ENCODE measurements at regions not wholly inside any gene's neighbourhood (a gene's known extent, or its start where the extent isn't known, plus 50 kb on each side); places are given as distances from the start of the nearest gene placed in this dataset.

- DNase-seq (ENCODE audit: low spot score in 2 of 2), result no peak
- H3K4me3 ChIP-seq, result no peak overlapping the region
- no peak overlapping the region for H3K27ac ChIP-seq
- TF ChIP-seq POLR2A (IDR thresholded peaks at IDR 0.05), result no peak
- no peak for TF ChIP-seq POLR2AphosphoS5 (IDR thresholded peaks at IDR 0.05)
- no peak for TF ChIP-seq CTCF (IDR thresholded peaks at IDR 0.05)
- no peaks in the 10 kb centered on the region for H3K4me1 ChIP-seq
- no peaks in the 10 kb centered on the region for H3K36me3 ChIP-seq
- intact Hi-C loops (cut with DNase I; ENCODE audit: low total_unique reads), result no loop called here
- H3K27me3 ChIP-seq, result no peaks in the 10 kb centered on the region
- no peaks in the 10 kb centered on the region for H3K9me3 ChIP-seq
Measured at GRCh38 chr11:121711236-121711635, 258.5 kb upstream of the SORL1-AS1 start.

DNA sequence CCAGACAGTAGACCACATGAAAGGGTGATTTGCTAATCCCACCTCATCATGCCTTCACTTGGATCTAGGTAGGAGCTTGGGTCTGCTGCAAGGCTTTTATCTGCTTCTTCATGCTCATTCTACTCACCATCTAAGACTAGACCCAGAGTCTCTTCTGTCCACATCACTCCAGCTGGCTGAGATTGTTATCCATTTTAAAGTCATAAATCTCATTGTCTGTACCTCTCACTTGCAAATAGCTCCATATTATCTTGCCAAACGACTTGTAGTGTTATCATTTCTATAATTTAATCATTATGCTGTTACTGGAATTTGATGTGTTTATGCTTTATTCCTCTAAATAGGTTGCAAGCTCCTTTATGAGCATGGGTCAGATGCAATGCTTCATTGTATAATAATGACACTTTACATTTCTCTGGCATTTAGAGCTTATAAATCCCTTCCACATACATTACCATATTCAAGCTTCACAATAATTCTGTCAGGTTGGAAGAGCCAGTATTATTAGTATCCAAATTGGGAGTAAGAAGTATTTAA is 254.2 kb upstream of the SORL1-AS1 start:
- H3K9me3 ChIP-seq, result no peaks in the 10 kb centered on the region

GRCh38 chr11:121703201-121703600 is 250.4 kb upstream of the SORL1-AS1 start:
- H3K36me3 ChIP-seq, result no peaks in the 10 kb centered on the region
- H3K27ac ChIP-seq, result no peak overlapping the region
- no peaks in the 10 kb centered on the region for H3K4me1 ChIP-seq
- TF ChIP-seq CTCF (IDR thresholded peaks at IDR 0.05) (no peak), POLR2AphosphoS5 (IDR thresholded peaks at IDR 0.05) (no peak)
- intact Hi-C loops (cut with DNase I; ENCODE audit: low total_unique reads), result no loop called here
- H3K27me3 ChIP-seq, result no peaks in the 10 kb centered on the region
- no peaks in the 10 kb centered on the region for H3K9me3 ChIP-seq
- DNase-seq (ENCODE audit: low spot score in 2 of 2), result no peak
- H3K4me3 ChIP-seq, result no peak overlapping the region

More for the DNA sequence above, 254.2 kb upstream of the SORL1-AS1 start:
- Histone ChIP-seq H3K36me3 (no peaks in the 10 kb centered on the region), H3K27me3 (no peaks in the 10 kb centered on the region), H3K4me3 (no peak overlapping the region), H3K4me1 (no peaks in the 10 kb centered on the region), H3K27ac (no peak overlapping the region)
- TF ChIP-seq CTCF (IDR thresholded peaks at IDR 0.05), result no peak
- TF ChIP-seq POLR2AphosphoS5 (IDR thresholded peaks at IDR 0.05), result no peak
- no peak for TF ChIP-seq POLR2A (IDR thresholded peaks at IDR 0.05)
- intact Hi-C loops (cut with DNase I; ENCODE audit: low total_unique reads), result no loop called here
- DNase-seq (ENCODE audit: low spot score in 2 of 2), result no peak

DNA sequence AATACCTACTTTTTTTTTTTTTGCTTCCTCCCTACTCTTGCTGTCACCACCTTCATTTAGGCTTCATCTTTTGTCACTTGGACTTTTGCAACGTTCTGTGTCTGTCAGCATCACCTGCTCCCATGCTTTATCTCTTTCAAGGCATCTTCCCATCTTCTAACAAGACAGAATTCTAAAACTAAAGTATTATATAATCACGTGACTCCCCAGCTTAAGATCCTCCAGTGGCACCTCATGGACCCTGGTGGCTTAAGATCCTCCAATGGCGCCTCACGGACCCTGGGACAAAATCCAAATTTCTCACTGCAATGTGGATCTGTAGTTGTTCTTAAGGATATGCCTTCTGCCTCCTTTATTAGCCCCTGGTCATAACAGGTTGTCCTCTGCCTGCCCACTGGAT is 248.2 kb upstream of the SORL1-AS1 start:
- H3K27ac ChIP-seq, result no peak overlapping the region
- TF ChIP-seq CTCF (IDR thresholded peaks at IDR 0.05), result no peak
- TF ChIP-seq POLR2A (IDR thresholded peaks at IDR 0.05), result no peak
- no peak for TF ChIP-seq POLR2AphosphoS5 (IDR thresholded peaks at IDR 0.05)
- no peak overlapping the region for H3K4me3 ChIP-seq
- H3K36me3 ChIP-seq, result no peaks in the 10 kb centered on the region
- intact Hi-C loops (cut with DNase I; ENCODE audit: low total_unique reads), result no loop called here
- H3K4me1 ChIP-seq, result no peaks in the 10 kb centered on the region
- H3K9me3 ChIP-seq, result no peaks in the 10 kb centered on the region
- no peaks in the 10 kb centered on the region for H3K27me3 ChIP-seq
- DNase-seq (ENCODE audit: low spot score in 2 of 2), result no peak

- intact Hi-C loops (cut with DNase I; ENCODE audit: low total_unique reads), result no loop called here
- Histone ChIP-seq H3K9me3 (no peaks in the 10 kb centered on the region), H3K27me3 (no peaks in the 10 kb centered on the region), H3K4me3 (no peak overlapping the region), H3K36me3 (no peaks in the 10 kb centered on the region), H3K4me1 (no peaks in the 10 kb centered on the region), H3K27ac (no peak overlapping the region)
- TF ChIP-seq POLR2AphosphoS5 (IDR thresholded peaks at IDR 0.05), result no peak
- TF ChIP-seq CTCF (IDR thresholded peaks at IDR 0.05), result no peak
- no peak for TF ChIP-seq POLR2A (IDR thresholded peaks at IDR 0.05)
- no peak for DNase-seq (ENCODE audit: low spot score in 2 of 2)
Measured at GRCh38 chr11:121699801-121700200, 247.0 kb upstream of the SORL1-AS1 start.

Data from breast epithelium (tissue), 4 donors.